HG03521 (cell line): ENCODE measurements at regions not wholly inside any gene's neighbourhood (a gene's known extent, or its start where the extent isn't known, plus 50 kb on each side); places are given as distances from the start of the nearest gene placed in this dataset.

ENCODE experiments used
- ATAC-seq: cut with Tn5 transposase; IDR thresholded peaks from one replicate; pipeline ENCODE4 v1.9.1; 2021; ENCODE audit warnings: mild to moderate bottlenecking, moderate library complexity; ENCODE audit not compliant: unreplicated experiment

DNA sequence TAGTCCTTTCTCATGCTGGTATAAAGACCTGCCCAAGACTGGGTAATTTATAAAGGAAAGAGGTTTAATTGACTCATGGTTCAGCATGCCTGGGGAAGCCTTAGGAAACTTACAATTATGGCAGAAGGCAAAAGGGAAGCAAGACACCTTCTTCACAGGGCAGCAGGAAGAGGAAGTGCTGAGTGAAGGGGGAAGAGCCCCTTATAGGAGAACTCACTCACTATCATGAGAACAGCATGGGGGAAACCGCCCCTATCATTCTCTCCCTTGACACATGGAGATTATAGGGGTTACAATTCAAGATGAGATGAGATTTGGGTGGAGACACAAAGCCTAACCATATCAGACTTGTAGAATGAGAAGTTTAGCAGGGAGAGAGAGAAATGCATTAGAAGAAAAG lies 373.3 kb upstream of the DIAPH2 start:
- no peak for ATAC-seq

DNA sequence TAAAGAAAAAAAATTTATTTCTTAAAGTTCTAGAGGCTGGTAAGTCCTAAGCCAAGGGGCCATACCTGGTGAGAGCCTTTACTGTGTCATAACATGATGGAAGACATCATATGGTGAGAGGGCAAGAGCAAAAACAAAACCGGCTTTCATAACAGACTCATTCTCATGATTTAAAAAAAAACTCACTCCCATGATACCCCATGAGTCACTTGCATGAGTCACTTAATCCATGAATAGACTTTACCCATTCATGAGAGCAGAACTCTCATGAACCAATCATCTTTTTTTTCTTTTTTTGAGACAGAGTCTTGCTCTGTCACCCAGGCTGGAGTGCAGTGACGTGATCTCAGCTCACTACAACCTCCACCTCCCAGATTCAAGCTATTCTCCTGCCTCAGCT lies 369.7 kb upstream of the DIAPH2 start:
- ATAC-seq: no peak

DNA sequence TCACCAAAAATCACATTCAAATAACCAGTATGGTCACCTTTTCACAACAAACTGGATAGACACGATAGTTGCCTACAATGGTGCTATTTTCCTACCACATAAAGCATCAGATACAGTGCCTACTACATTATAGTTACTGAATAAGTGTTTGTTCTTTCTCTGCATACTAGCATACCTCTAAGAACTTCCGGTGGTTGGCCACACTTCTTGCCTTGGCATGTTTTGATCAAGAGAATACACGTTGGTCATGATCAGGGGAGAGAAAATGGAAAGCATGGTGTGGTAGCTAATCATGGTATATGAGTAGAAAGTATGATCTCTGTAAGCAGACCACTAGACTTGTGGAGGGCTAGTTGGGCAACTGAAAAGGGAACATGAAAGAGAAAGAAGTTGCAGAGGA lies 322.8 kb upstream of the DIAPH2 start:
- ATAC-seq: no peak

DNA sequence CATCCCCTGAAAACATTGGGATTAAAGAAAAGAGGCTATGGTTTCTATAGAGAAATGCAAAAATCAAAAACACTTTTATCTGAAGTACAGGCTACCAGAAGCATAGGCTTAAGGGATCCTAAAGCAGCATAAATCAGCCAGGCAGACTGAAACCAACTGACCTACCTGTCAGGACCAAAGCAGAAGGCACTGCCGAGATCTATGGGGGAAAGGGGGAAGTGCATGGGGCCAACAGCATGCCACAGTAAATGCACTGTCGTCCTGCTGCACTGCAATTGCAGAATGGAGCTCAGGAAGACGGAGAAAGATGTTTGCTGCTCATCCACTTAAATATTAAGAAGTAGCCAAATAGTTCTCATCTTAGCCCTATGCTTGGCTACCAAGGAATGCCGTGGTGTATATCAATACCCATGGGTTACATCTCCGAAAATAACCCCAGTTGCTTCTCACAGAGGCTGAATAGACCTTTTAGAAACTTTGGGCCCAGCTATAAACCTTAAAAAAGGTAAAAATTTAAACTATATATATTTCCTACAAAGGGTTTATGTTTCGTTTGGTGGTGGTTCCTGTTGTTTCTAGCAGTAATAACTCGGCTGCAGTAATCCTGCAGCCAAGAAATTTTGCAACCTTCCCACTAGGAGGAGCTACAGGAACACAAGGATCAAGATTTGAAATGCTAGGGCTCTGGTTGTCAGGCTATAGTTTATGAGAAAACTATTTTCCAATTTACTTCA lies 312.2 kb upstream of the DIAPH2 start:
- no peak for ATAC-seq

DNA sequence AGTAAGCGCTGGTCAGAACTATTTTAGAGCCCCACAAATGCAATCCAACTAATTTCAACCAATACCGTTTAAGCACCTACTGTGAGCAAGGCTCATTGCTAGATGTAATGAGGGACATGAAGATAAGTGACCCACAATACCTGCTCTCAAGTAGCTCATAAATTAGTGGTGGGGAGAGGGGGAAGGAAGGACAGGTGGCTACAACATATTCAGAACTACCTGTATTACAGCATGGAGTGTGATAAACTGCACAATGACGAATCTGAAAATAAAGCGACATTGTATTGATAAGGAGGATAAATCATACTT lies 311.6 kb upstream of the DIAPH2 start:
- ATAC-seq: no peak

DNA sequence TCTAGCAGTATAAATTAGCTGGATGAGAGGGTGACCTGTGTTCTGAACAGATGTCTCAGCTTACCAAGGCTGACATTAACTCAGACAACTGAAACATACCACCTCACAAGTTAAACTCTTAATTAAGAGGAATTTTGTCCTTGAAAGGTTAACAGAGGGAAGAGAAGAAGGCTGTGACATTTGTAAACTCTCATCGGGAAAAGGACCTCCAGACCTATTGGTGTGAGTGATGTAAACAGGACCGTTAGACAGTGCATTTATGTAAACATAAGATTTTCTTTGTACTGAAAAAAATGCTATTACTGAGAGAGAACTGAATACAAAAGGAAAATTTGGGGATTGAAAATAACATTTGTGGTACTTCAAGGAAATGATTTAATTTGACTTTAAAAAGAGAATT lies 308.4 kb upstream of the DIAPH2 start:
- ATAC-seq: no peak

DNA sequence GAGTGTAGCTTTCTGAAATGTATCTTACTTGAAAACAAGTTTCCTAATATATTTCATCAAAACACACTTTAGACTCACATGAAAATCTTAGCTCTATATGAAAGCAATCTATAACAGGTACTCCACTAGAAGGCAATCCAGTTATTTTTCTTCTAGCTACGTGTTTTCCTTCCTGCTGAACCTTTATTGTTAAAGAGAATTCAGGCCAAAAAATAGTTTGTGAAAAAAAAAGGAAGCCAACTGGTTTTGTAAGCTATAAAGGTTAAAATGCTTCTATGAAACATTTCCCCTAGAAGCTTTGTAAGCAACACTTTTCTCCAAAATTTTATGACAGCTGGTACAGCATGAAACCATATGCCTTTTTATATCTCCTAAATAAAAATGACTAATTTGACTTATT lies 304.7 kb upstream of the DIAPH2 start:
- no peak for ATAC-seq

DNA sequence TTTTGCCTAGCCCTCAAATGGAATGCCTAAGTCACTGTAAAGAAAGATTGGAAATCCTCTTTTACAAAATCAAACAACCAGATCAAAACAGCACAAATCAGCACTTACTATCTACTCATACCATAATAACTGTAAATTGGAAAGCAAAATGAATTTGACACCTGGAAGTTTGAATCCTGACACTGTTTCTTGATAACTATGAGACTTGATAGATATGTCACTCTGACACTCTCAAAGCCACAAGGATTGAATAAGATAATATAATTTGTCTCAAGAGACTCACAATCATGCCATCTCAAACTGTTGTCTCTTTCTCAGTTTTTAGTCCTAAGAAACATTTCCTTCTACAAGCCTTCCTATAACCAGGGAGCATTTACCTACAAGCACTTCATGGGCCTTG lies 302.6 kb upstream of the DIAPH2 start:
- ATAC-seq: no peak

DNA sequence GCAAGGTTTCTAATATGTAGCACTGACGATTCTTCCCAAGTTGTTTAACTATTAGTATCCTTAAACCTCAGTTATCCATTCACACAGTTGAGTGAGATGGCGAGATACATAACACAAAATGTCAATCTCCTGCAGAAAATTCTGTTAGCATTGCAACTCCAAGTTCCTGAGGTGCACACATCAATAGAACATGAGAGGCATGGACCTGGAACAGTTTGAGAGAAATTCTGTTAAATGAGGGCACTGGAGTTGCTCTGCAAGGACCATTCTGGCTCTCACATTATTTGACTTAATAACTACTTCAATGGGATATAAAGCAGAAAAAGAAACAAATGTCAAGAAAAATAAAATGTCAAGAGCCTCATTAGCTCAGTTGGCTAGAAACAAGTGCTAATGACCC lies 301.2 kb upstream of the DIAPH2 start:
- no peak for ATAC-seq

DNA sequence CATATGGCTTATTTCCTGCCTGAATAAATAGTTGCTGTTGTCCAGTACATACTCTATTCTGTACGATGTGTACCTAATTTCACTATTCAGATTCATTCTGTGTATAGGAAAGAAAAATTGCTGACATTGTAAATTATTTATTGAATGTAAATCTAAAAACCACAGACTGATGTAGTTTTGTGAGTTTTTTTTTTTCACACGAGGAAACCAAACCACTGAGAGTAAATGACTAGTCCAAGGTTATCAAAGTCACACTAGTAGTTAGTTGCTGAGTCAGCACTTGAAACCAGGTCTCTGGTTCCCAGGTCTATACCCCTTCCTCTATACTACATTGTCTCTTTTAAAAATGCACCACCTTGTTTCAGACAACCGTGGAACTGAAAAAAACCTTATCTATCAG lies 298.3 kb upstream of the DIAPH2 start:
- ATAC-seq: no peak

DNA sequence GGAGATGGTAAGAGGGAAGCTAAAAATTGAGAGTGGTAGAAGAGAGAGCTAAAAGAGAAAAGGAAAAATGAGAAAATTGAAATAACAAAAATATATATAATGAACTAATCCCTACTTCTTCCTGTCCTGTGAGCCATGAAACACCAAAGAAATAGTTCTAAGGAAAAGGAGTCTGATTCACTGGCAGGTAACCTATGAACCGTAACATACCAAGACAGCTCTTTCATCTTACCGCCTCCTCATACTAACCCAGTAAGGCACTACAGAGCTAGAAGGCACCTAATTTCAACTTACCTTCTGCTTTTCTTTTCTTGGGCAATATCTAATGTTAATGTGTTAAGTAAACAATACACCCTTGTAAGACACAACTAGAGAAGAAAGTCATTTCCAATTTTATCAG lies 297.7 kb upstream of the DIAPH2 start:
- ATAC-seq: no peak

DNA sequence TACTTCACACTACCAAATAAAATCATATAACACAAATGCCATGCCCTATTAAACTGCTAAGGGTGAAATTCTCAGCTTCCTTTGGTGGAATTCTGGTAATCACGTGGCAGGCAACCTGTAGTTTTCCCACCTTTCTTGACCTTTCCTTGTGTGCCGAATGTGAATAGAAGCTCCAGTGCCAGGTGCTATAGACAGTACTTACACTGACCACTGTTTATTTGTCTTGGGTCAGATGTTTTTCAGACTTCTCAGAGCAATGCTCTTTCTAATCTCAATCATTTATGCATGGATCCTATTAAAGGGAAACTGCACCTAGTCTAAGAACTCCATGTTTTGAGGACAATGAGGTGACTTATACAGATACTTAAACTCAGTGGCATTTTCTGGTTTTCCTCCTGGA lies 296.8 kb upstream of the DIAPH2 start:
- no peak for ATAC-seq

DNA sequence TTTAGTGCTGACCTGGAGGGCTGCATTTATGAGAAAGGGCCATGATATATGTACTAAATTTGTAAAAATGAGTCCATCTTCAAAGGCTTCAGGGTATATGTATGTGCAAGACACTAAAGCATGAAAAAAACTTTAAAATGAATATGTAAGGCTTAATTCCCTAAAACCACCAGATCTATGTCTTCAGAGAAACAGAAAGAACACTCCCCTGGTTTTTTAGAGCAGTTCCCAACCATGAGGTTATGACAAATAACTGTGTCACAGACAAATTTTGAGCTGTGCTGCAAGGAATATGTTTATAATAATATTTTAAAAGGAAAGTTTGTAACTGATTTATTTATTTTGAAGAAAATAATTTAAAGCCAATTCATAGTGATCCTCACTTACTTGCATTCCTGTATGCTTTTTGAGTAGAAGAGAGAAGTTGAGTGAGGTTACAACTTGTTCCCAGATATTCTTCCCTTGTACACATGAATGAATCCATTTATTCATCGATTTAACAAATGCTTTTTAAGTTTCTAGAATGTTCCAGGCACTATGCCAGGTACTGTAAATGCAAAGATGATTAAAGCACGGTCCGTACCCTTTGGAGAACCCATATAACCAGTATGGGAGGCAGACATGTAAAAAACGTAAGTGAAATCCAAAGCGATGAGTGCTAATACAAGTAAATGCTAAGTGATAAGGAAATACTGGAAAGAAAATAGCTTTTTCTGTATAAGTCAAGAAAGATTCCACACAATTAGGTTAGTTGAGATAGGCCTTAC lies 295.2 kb upstream of the DIAPH2 start:
- no peak for ATAC-seq

DNA sequence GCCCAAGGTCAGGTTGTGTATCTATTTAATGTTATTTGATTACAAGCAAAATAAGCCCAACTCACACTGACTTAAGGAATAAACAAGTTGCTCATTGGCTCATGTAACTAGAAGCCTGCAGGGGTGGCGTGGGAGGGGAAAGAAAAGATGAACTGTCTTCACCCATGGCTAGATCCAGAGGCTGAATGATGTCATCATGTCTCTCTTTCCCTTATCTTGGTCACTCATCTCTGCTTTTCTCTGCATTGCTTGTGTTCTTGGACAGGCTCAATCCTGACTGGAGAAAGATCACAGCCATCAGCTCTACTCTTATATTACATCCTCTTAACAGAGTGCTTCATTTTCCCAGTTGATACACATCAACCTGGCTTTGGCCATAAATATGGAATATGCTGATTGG lies 290.0 kb upstream of the DIAPH2 start:
- ATAC-seq: no peak

DNA sequence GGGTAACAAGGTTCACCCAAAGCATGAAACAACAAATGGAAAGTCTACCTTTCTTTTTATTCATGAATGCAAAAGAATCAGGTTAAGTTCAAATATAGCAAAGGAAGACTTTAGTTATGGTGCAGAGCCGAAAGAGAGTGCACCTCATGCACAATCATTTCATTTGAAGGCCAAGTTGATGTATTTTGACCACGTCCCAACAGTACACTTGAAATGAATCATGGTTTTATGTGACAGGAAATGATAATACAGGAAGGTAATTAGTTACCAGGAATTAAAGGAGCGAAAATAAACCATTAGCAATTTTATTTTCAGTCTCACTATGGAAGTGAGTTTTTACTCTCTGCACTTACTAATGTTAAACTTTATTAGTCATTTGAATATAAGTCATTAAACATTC lies 281.2 kb upstream of the DIAPH2 start:
- ATAC-seq: no peak

DNA sequence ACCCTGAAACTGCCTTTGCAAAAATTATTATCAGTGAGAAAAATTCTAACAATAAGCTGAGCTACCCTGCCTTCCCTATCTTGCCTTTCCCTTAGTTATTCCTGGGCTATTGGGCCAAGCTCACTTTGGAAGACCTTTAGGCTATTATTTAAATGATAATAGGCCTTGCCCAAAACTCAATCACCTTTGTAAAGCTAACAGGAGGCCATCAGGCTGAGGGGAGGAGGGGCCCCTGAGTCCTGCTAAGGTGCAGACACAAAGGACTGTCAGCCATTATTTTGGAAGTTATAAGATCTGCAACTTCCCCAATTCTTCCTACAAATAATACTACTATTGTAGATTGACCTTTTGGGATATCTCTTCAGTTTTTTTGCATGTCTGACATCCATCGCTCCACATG lies 278.8 kb upstream of the DIAPH2 start:
- no peak for ATAC-seq

DNA sequence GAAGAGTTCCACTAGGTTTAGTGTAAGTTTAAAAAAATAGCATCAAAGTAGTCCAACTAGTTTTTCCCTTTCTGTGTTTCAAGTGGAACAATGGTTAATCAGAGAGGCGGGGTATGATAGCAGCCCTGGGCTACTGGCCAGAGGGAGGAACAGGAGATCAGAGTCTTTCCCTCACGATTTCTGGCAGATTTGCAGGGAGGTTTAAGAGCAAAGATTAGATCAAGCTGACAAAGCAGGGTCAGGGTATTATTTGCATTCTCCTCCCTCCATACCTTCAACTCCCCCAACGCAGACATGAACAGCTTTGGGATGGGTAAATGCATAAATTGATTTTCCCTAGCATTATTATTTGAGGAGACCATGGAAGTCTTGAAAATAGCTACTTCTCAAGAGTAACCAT lies 277.6 kb upstream of the DIAPH2 start:
- ATAC-seq: no peak

DNA sequence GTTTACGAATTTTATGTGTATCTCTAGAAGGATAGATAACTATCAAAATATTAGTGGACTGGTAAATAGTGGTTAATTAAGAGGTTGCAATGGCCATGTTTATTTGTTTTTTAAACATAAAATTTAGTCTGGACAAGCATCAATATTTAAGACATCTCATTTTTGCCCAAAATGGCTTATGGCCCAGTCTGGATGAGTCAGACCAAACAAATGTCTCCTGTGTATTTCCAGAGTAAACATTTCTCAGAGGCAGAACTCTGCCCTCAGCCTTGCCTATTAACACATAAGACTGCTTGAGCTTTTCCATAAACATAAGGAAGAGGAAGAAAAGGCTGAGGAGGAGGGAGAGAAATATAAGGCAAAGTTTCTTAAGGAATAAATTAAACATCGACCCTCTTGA lies 277.1 kb upstream of the DIAPH2 start:
- no peak for ATAC-seq

DNA sequence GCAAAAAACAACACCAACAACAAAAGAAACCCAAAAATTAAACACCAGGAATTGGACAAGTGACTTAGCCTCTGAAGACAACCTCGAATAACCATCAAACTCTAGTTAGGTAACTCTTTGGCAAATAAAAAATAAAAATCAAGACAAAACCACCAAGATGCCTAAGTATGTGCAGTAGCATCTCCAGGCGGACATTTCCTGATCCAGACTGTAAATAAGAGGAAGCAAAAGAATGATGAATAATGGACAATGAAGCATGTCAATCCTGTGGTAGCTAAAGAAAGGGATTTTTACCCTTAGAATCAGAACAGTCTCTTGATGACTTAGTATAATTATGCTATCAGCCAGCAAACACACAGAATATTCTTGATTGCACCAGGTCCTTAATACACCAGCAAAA lies 276.7 kb upstream of the DIAPH2 start:
- ATAC-seq: no peak

DNA sequence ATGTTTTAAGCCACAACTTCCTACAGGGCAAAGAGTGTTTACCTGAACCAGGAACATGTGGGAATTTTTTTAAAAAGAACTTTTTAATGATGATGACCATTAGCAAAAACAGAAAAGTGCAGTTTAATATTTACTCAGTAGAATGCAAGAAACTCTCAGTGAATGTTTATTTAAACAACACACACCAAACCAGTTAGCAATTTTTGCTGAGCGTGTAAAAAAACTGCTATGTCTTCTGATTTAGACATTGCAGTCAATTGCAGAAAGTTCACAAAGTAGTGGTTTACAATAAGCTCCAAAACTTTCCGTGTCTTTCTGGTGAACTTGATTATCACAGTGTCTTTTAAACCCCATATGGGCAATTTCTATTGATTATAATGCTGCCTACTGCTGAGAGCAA lies 273.7 kb upstream of the DIAPH2 start:
- ATAC-seq: no peak

DNA sequence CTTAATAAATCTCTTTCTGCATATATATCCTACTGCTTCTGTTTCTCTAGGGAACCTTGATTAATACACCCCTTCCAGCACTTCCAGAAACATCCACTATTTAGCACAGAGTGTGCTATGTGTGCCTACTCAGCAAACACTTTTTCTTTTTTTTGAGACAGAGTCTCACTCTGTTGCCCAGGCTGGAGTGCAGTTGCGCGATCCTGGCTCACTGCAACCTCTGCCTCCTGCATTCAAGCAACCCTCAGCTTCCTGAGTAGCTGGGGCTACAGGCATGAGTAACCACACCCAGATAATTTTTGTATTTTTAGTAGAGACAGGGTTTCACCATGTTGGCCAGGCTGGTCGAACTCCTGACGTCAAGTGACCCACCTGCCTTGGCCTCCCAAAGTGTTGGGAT lies 266.9 kb upstream of the DIAPH2 start:
- no peak for ATAC-seq

DNA sequence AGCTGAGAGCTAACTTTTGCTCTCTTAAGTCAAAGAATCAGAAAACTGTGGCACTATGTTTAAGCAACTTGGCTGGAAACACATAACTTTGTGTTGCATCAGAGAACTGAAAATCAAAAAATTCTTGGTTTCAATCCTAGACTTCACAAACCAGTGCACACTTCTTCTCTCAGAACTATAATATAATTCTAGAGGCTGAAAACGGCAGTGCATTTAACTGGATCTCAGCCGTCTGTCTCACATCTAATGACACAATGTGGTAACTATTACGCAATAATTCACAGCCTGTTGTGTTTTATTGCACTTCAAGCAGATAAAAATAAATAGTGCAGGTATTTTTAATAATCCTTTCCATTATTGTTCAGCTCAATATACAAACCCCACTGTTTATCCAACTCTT lies 260.6 kb upstream of the DIAPH2 start:
- ATAC-seq: no peak

DNA sequence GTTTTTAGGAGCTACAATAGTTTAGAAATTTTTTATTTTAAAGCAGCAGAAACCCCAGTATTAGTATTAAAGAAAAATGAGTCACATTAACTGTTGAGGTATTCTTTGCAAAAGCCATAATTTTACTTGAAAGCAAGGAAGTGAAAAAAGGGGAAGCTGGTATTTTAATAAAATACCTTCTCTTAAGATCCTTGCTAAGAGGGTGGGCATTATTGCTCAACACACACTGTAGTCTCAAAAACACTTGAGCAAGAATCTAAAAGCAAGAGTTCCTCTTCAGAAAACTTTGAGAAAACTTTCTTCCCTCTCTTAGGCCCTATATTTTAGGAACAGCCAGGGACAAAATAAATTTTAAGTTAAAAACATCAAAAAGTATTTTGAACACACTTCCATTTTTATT lies 259.4 kb upstream of the DIAPH2 start:
- ATAC-seq: no peak
